ENCODE measurements at regions not wholly inside any gene's neighbourhood (a gene's known extent, or its start where the extent isn't known, plus 50 kb on each side); places are given as distances from the start of the nearest gene placed in this dataset.

- TF ChIP-seq POLR2A (IDR thresholded peaks at IDR 0.05; ENCODE audit: low read depth, low read length) (no peak), POLR2AphosphoS5 (IDR thresholded peaks at IDR 0.05; ENCODE audit: low read depth, low read length) (no peak), SPI1 (IDR thresholded peaks at IDR 0.05; ENCODE audit: low read depth, low read length) (no peak), POU2F2 (IDR thresholded peaks at IDR 0.05; ENCODE audit: low read depth, low read length) (no peak)
Measured at GRCh38 chr13:59587971-59588716, 575.6 kb downstream of the DIAPH3 start.

Data from GM12891 (cell line).